ENCODE measurements at regions not wholly inside any gene's neighbourhood (a gene's known extent, or its start where the extent isn't known, plus 50 kb on each side); places are given as distances from the start of the nearest gene placed in this dataset.

- TF ChIP-seq JUN (CRISPR knock-in tag; IDR thresholded peaks at IDR 0.05) (no peak), ATF3 (CRISPR knock-in tag; conservative IDR thresholded peaks at IDR 0.05) (no peak), CTCF (IDR thresholded peaks at IDR 0.05) (no peak), EMX1 (CRISPR knock-in tag; IDR thresholded peaks at IDR 0.05) (no peak), FOXP4 (CRISPR knock-in tag; IDR thresholded peaks at IDR 0.05) (no peak)
Measured at GRCh38 chr4:61041527-61041926, 158.6 kb upstream of the ADGRL3 start.

Measured in WTC11 (cell line).